GM12878 (cell line): ENCODE measurements at regions not wholly inside any gene's neighbourhood (a gene's known extent, or its start where the extent isn't known, plus 50 kb on each side); places are given as distances from the start of the nearest gene placed in this dataset.

Source experiments
- CBFB ChIP-seq: IDR thresholded peaks from 2 replicates; pipeline ENCODE4 v1.6.1; 2016; ENCODE audit warnings: antibody characterized with exemption, low read depth
- CTCF ChIP-seq, 3 experiments: IDR thresholded peaks in 2 of 3; conservative IDR thresholded peaks in 1 of 3; 2 replicates each; pipeline ENCODE4 v1.5.1; 2011; ENCODE audit warnings: low read depth in 3 of 3, low read length in 3 of 3, mild to moderate bottlenecking in 3 of 3, control low read depth in 2 of 3, moderate library complexity in 2 of 3, inconsistent platforms in 1 of 3, mixed read lengths in 1 of 3; ENCODE audit not compliant: control insufficient read depth in 2 of 3, insufficient read depth in 1 of 3; ENCODE audit errors: extremely low read depth in 1 of 3
- GABPA ChIP-seq: IDR thresholded peaks from 2 replicates; pipeline ENCODE4 v1.6.1; 2014; ENCODE audit warnings: antibody characterized with exemption, low read depth, mild to moderate bottlenecking, inconsistent platforms
- PRDM15 ChIP-seq: fragments of 450-650 bp; formaldehyde crosslinking; IDR thresholded peaks from 2 replicates; pipeline ENCODE4 v1.4.0; 2020; ENCODE audit warnings: mild to moderate bottlenecking, moderate library complexity
- RAD51 ChIP-seq: fragments of 450-650 bp; IDR thresholded peaks from 2 replicates; pipeline ENCODE4 v1.6.1; 2016; ENCODE audit warnings: moderate library complexity, mild to moderate bottlenecking, inconsistent platforms
- ZBTB40 ChIP-seq: fragments of 450-650 bp; IDR thresholded peaks from 2 replicates; pipeline ENCODE4 v1.6.1; 2016; ENCODE audit warnings: mild to moderate bottlenecking, moderate library complexity, borderline replicate concordance

GRCh38 chr10:31619531-31620061 lies 300.6 kb downstream of the ZEB1 start:
- TF ChIP-seq RAD51 (no peak), CTCF (IDR thresholded peaks at IDR 0.05 in 2 of 3, conservative IDR thresholded peaks at IDR 0.05 in 1 of 3; ENCODE audit: control insufficient read depth in 2 of 3, extremely low read depth in 1 of 3, insufficient read depth in 1 of 3, low read depth in 3 of 3, low read length in 3 of 3) (no peak), PRDM15 (CRISPR knock-in tag) (no peak), ZBTB40 (no peak), GABPA (no peak), CBFB (no peak)
